NT2/D1 (cell line): ENCODE measurements at regions not wholly inside any gene's neighbourhood (a gene's known extent, or its start where the extent isn't known, plus 50 kb on each side); places are given as distances from the start of the nearest gene placed in this dataset.

ENCODE experiments used
- DNase-seq: peaks from one replicate; pipeline ENCODE4 v3.0.0-alpha.2; 2011; ENCODE audit warnings: low read depth, low spot score
- H3K27me3 ChIP-seq: 2 replicates; pipeline ENCODE4 v1.6.0; 2011; ENCODE audit warnings: mild to moderate bottlenecking; ENCODE audit not compliant: insufficient read length, insufficient read depth
- H3K36me3 ChIP-seq: 2 replicates; pipeline ENCODE4 v1.6.1; 2011; ENCODE audit warnings: mild to moderate bottlenecking, low read length, mixed read lengths; ENCODE audit not compliant: insufficient read depth, insufficient read length
- H3K4me1 ChIP-seq: 2 replicates; pipeline ENCODE4 v1.5.1; 2011; ENCODE audit not compliant: insufficient read depth, insufficient read length
- H3K4me3 ChIP-seq: 2 replicates; pipeline ENCODE4 v1.5.1; 2011; ENCODE audit warnings: low read depth; ENCODE audit not compliant: insufficient read length
- H3K9ac ChIP-seq: 2 replicates; pipeline ENCODE4 v1.6.0; 2011; ENCODE audit warnings: low read depth; ENCODE audit not compliant: insufficient read length
- H3K9me3 ChIP-seq: 2 replicates; pipeline ENCODE4 v1.5.1; 2011; ENCODE audit warnings: mild to moderate bottlenecking, low read length; ENCODE audit not compliant: insufficient read depth
- SUZ12 ChIP-seq: IDR thresholded peaks from 2 replicates; pipeline ENCODE4 v1.6.1; 2011; ENCODE audit not compliant: insufficient read length, insufficient read depth; ENCODE audit errors: extremely low read depth
- YY1 ChIP-seq: IDR thresholded peaks from 2 replicates; pipeline ENCODE4 v1.6.1; 2011; ENCODE audit not compliant: insufficient read length, insufficient read depth
- ZNF274 ChIP-seq: IDR thresholded peaks from 2 replicates; pipeline ENCODE4 v1.6.1; 2011; ENCODE audit warnings: mild to moderate bottlenecking, low read depth, low read length

DNA sequence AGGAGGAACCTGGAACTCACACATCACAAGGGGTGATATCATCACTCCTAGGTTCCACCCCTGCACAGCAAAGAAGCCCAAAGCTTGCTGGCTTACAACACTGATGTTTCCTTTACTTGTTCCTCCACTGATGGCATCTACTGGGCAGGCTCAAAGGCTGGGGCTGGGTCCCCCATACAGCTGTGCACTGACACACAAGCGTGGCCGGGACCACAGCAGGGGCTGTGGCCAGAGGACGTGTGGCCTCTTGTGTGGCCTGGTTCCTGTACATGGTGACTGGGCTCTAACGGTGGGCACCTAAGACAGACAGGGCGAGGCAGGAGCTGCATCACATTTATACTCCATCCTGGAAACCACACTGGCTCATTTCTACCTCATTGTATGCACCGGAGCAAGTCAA is 264.4 kb upstream of the FOXF1 start:
- peaks cover 11% of the 10 kb centered on the region; the same call in 1 of the 2 replicates for H3K9me3 ChIP-seq
- no peak for DNase-seq
- H3K9ac ChIP-seq = no peak overlapping the region
- H3K4me3 ChIP-seq = no peak overlapping the region
- TF ChIP-seq YY1 (no peak), ZNF274 (no peak), SUZ12 (no peak)
- H3K36me3 ChIP-seq = no peaks in the 10 kb centered on the region
- H3K4me1 ChIP-seq = peaks cover 6% of the 10 kb centered on the region
- H3K27me3 ChIP-seq = peaks cover 4% of the 10 kb centered on the region

DNA sequence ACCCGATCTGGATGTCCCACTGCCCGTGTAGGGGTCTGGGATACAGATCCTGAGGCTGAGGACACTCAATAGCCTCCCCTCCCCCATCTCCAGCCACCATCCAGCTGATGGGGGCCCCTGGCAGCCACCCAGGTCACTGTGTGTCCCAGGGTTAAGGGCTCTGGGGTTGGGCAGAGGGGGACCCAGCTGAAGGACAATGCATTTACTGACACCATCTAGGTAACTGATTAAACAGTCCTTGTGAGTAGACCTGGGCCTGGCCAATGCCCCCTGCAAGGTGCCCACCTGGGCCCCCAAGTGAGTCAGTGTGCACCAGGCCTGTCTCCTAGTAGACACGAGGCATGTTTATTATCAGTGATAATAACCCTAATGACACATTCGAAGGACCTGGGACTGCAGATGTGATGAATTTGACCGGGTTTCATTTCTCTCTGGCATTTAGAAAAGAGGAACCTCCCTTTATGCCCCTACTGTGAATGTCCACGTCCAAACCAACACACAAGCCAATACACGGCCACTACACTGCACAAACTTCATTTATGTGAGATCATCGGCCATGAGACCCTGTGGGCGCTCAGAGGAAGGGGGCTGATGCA is 261.9 kb upstream of the FOXF1 start:
- Histone ChIP-seq H3K9ac (no peak overlapping the region), H3K36me3 (no peaks in the 10 kb centered on the region), H3K27me3 (peaks cover 4% of the 10 kb centered on the region), H3K4me3 (no peak overlapping the region), H3K9me3 (peaks cover 11% of the 10 kb centered on the region; the same call in 1 of the 2 replicates), H3K4me1 (peaks cover 6% of the 10 kb centered on the region)
- DNase-seq = no peak
- TF ChIP-seq SUZ12 (no peak), YY1 (no peak), ZNF274 (no peak)

DNA sequence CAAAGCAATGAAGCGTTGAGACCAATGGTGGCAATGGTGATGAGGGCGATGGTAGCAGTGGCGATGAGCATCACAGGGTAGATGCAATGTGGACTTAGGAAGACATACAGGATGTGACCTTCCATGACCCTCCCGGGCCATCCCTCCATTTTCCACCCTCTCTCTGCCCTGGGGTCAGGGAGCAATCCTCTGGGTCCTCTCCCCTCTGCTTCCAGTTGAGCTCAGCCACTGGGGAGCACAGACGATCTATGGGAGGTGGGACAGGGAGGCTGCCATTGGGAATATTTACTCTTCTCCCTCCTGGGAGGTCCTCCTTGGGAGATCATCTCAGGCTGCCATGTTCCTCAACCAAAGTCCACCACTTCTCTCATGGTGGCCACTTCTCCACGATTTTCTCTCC is 260.7 kb upstream of the FOXF1 start:
- Histone ChIP-seq H3K4me3 (no peak overlapping the region), H3K27me3 (peaks cover 4% of the 10 kb centered on the region), H3K4me1 (no peaks in the 10 kb centered on the region), H3K36me3 (no peaks in the 10 kb centered on the region), H3K9me3 (peaks cover 11% of the 10 kb centered on the region; the same call in 1 of the 2 replicates), H3K9ac (no peak overlapping the region)
- DNase-seq = no peak
- TF ChIP-seq SUZ12 (no peak), YY1 (no peak), ZNF274 (no peak)

DNA sequence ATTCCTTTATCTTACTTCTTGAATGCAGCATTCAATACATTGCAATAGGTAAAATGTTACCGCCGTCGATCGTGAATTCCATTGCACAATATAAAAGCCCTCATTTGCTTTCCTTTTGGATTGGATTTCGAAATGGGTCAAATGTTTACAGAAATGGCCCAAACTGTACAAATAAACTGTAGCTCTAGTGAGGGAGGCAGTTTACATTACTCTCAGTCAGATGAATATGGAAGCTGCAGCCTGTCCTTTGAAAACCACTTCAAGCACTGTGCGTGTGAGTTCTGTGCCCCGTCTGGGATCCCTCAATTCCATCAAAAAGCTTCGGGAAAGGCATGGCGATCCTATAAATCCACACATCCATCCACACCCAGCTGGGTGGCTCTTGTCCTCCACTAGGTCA is 258.6 kb upstream of the FOXF1 start:
- no peaks in the 10 kb centered on the region for H3K4me1 ChIP-seq
- DNase-seq = no peak
- H3K36me3 ChIP-seq = no peaks in the 10 kb centered on the region
- H3K9me3 ChIP-seq = peaks cover 16% of the 10 kb centered on the region
- H3K9ac ChIP-seq = no peak overlapping the region
- peaks cover 4% of the 10 kb centered on the region for H3K27me3 ChIP-seq
- H3K4me3 ChIP-seq = no peak overlapping the region
- TF ChIP-seq ZNF274 (no peak), SUZ12 (no peak), YY1 (no peak)

DNA sequence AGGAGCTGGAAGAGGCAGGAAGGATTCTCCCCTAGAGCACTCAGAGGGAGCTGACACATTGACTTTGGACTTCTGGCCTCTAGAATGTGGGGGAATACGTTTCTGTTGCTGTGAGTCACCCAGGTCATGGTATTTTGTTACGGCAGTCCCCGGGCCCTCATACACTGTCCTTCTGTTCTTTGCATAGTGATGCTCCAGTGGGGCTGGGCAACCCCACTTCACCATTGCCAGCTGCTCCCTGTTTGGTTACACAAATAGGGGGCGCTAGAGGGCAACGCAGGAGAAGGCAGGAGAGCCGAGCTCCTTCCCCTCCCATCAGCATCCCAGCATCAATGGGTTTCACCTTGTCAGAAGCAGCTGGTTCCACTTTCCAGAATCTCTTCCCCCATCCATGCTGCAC is 257.7 kb upstream of the FOXF1 start:
- Histone ChIP-seq H3K9ac (no peak overlapping the region), H3K36me3 (no peaks in the 10 kb centered on the region), H3K9me3 (peaks cover 23% of the 10 kb centered on the region), H3K4me1 (no peaks in the 10 kb centered on the region), H3K27me3 (peaks cover 4% of the 10 kb centered on the region), H3K4me3 (no peak overlapping the region)
- TF ChIP-seq ZNF274 = no peak
- TF ChIP-seq YY1 = no peak
- no peak for TF ChIP-seq SUZ12
- peak; percentile 62 for DNase-seq

DNA sequence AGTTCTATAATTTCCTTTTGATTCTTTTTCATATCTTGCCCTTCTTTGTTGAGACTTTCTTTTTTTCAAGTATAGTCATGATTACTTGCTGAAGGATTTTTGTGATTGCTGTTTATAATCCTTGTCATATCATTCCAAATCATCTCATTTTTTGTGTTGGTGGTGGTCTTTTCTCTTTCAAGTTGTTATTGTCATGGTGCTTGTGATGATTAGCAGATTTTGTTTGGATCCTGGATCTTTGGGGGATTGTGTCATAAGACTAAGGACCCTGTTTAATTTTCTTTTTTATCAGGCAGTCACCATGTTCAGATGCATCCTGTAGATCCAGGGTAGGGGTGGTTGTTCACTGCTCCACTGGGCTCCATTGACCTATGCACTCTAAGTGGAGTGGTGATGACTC is 254.4 kb upstream of the FOXF1 start:
- peaks cover 29% of the 10 kb centered on the region for H3K9me3 ChIP-seq
- TF ChIP-seq SUZ12 (no peak), YY1 (no peak), ZNF274 (no peak)
- no peak overlapping the region for H3K4me3 ChIP-seq
- no peak for DNase-seq
- H3K36me3 ChIP-seq = no peaks in the 10 kb centered on the region
- no peaks in the 10 kb centered on the region for H3K4me1 ChIP-seq
- no peaks in the 10 kb centered on the region for H3K27me3 ChIP-seq
- H3K9ac ChIP-seq = no peak overlapping the region

DNA sequence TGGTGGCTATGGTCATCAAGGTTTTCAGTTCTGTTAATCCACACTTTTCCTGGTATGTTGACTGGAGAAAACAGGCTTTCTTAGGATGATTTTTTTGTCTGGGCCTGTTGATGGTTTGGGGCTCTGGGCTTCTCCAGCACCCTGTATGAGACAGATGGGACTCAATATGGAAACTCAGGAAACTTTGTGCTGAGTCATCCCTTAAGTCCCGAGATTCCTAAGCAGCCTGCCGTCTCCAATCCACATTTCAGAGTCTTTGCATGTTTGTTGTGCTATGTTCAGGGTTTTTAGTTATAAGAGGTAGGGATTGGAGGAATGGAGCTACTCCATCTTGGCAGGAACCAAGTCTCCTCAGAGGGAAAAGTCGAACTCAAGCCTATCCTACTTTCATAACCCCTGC is 253.3 kb upstream of the FOXF1 start:
- Histone ChIP-seq H3K4me3 (no peak overlapping the region), H3K27me3 (no peaks in the 10 kb centered on the region), H3K9me3 (peaks cover 40% of the 10 kb centered on the region), H3K4me1 (no peaks in the 10 kb centered on the region), H3K9ac (no peak overlapping the region), H3K36me3 (no peaks in the 10 kb centered on the region)
- TF ChIP-seq YY1 (no peak), ZNF274 (no peak), SUZ12 (no peak)
- DNase-seq = no peak

DNA sequence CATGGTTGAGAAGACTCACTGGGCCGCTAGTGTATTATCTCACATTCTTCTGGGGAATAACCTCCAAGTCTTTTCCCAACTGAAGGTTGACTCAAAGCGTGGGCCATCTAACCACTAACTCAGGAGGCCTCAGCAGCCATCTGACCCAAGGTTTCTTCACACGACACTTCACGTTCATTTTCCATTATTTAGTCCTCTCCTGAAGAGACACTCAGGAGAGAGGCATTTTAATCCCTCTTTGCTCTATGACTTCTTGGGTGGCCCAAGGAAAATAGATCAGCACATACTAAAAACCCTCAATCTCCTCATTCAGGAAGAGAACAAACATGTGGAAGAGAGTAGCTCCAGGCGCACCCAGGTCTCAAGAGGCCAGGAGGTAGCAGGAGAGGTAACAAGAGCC is 252.8 kb upstream of the FOXF1 start:
- H3K36me3 ChIP-seq = no peaks in the 10 kb centered on the region
- DNase-seq = no peak
- H3K4me3 ChIP-seq = no peak overlapping the region
- peaks cover 41% of the 10 kb centered on the region for H3K9me3 ChIP-seq
- no peaks in the 10 kb centered on the region for H3K27me3 ChIP-seq
- H3K9ac ChIP-seq = no peak overlapping the region
- no peak for TF ChIP-seq SUZ12
- no peak for TF ChIP-seq YY1
- TF ChIP-seq ZNF274 = no peak
- H3K4me1 ChIP-seq = no peaks in the 10 kb centered on the region
